ENCODE measurements at regions not wholly inside any gene's neighbourhood (a gene's known extent, or its start where the extent isn't known, plus 50 kb on each side); places are given as distances from the start of the nearest gene placed in this dataset.

- Histone ChIP-seq H2AFZ (ENCODE audit: insufficient read depth, low read depth, low read length, poor library complexity, severe bottlenecking) (no peak overlapping the region), H3K4me3 (replicated peaks in 1 of 3; ENCODE audit: low read depth in 2 of 3, low read length in 3 of 3) (no peak overlapping the region), H3K36me3 (replicated peaks in 1 of 2; ENCODE audit: control insufficient read depth in 1 of 2, insufficient read depth in 2 of 2, low read length in 2 of 2) (no peaks in the 10 kb centered on the region), H3K9me3 (replicated peaks in 1 of 2; ENCODE audit: control insufficient read depth in 1 of 2, insufficient read depth in 1 of 2, low read length in 2 of 2) (no peaks in the 10 kb centered on the region), H3K4me1 (ENCODE audit: control insufficient read depth in 1 of 2, insufficient read depth in 2 of 2, low read length in 2 of 2) (no peaks in the 10 kb centered on the region), H3K9ac (ENCODE audit: insufficient read depth, low read length, poor library complexity, severe bottlenecking) (no peak overlapping the region), H3K27me3 (ENCODE audit: control insufficient read depth in 2 of 2, insufficient read depth in 2 of 2, low read length in 2 of 2) (no peaks in the 10 kb centered on the region), H3K27ac (ENCODE audit: low read depth in 1 of 2, low read length in 2 of 2) (no peak overlapping the region), H3K4me2 (replicated peaks; ENCODE audit: extremely low read depth, low read length, poor library complexity, severe bottlenecking) (no peak overlapping the region), H4K20me1 (ENCODE audit: insufficient read depth, low read length) (no peaks in the 10 kb centered on the region), H3K79me2 (ENCODE audit: insufficient read depth, low read length) (no peaks in the 10 kb centered on the region)
- no peak for DNase-seq
- no peak overlapping the region for H3K27ac Mint-ChIP-seq
- TF ChIP-seq CTCF (IDR thresholded peaks at IDR 0.05), result no peak
- intact Hi-C loops (cut with micrococcal nuclease), result no loop called here
- no peak overlapping the region for H3K4me3 Mint-ChIP-seq
- WGBS (ENCODE audit: insufficient coverage), result no CpG with 5 or more reads among the region's 2 CpGs
- peaks cover 0 to 8% (median 2%) of the 10 kb centered on the region in 3 donors for H3K27me3 Mint-ChIP-seq (ENCODE audit: low read depth in 3 of 3)
- H3K9me3 Mint-ChIP-seq, result peaks cover 0 to 3% (median 0%) of the 10 kb centered on the region in 7 donors
- no peaks in the 10 kb centered on the region for H3K36me3 Mint-ChIP-seq
- H3K4me1 Mint-ChIP-seq, result peaks cover 5% of the 10 kb centered on the region
These were observed 91.7 kb upstream of the GDNF start for GRCh38 chr5:37931541-37931940.

GRCh38 chr5:37930350-37930749 lies 90.5 kb upstream of the GDNF start:
- Histone ChIP-seq H3K9me3 (replicated peaks in 1 of 2; ENCODE audit: control insufficient read depth in 1 of 2, insufficient read depth in 1 of 2, low read length in 2 of 2) (no peaks in the 10 kb centered on the region), H3K36me3 (replicated peaks in 1 of 2; ENCODE audit: control insufficient read depth in 1 of 2, insufficient read depth in 2 of 2, low read length in 2 of 2) (no peaks in the 10 kb centered on the region), H3K4me1 (ENCODE audit: control insufficient read depth in 1 of 2, insufficient read depth in 2 of 2, low read length in 2 of 2) (no peaks in the 10 kb centered on the region), H3K9ac (ENCODE audit: insufficient read depth, low read length, poor library complexity, severe bottlenecking) (no peak overlapping the region), H3K4me3 (replicated peaks in 1 of 3; ENCODE audit: low read depth in 2 of 3, low read length in 3 of 3) (no peak overlapping the region), H2AFZ (ENCODE audit: insufficient read depth, low read depth, low read length, poor library complexity, severe bottlenecking) (no peak overlapping the region), H3K27me3 (ENCODE audit: control insufficient read depth in 2 of 2, insufficient read depth in 2 of 2, low read length in 2 of 2) (no peaks in the 10 kb centered on the region), H3K79me2 (ENCODE audit: insufficient read depth, low read length) (no peaks in the 10 kb centered on the region), H3K4me2 (replicated peaks; ENCODE audit: extremely low read depth, low read length, poor library complexity, severe bottlenecking) (no peak overlapping the region), H3K27ac (ENCODE audit: low read depth in 1 of 2, low read length in 2 of 2) (no peak overlapping the region), H4K20me1 (ENCODE audit: insufficient read depth, low read length) (no peaks in the 10 kb centered on the region)
- H3K9me3 Mint-ChIP-seq, result peaks cover 0 to 3% (median 0%) of the 10 kb centered on the region in 7 donors
- no peak for TF ChIP-seq CTCF (IDR thresholded peaks at IDR 0.05)
- no peak overlapping the region for H3K27ac Mint-ChIP-seq
- peaks cover 2 to 8% (median 5%) of the 10 kb centered on the region in 3 donors for H3K27me3 Mint-ChIP-seq (ENCODE audit: low read depth in 3 of 3)
- no peak overlapping the region for H3K4me3 Mint-ChIP-seq
- H3K36me3 Mint-ChIP-seq, result no peaks in the 10 kb centered on the region
- DNase-seq, result no peak
- peaks cover 5% of the 10 kb centered on the region for H3K4me1 Mint-ChIP-seq
- WGBS (ENCODE audit: insufficient coverage), result no CpG with 5 or more reads among the region's 2 CpGs
- intact Hi-C loops (cut with micrococcal nuclease), result no loop called here

Measured in CD14-positive monocyte (primary cell).